Tibial nerve (tissue), 3 donors: ENCODE measurements at regions not wholly inside any gene's neighbourhood (a gene's known extent, or its start where the extent isn't known, plus 50 kb on each side); places are given as distances from the start of the nearest gene placed in this dataset.

Experiments
- POLR2A ChIP-seq, 2 donors: fragments of 450-650 bp; IDR thresholded peaks; one replicate each; pipeline ENCODE4 v1.6.1; 2017; ENCODE audit warnings: antibody characterized with exemption in 2 of 2, mild to moderate bottlenecking in 2 of 2, moderate library complexity in 2 of 2
- TF ChIP-seq, protein P1 (sequence below), 5 experiments: fragments of 200-600 bp in 3 of 5; fragments of 450-650 bp in 2 of 5; sonication (generic) in 3 of 5; IDR thresholded peaks; one replicate each; pipeline ENCODE4 v1.5.1; 2016 to 2019; ENCODE audit warnings: antibody characterized with exemption in 5 of 5, mild to moderate bottlenecking in 3 of 5, moderate library complexity in 2 of 5

DNA sequence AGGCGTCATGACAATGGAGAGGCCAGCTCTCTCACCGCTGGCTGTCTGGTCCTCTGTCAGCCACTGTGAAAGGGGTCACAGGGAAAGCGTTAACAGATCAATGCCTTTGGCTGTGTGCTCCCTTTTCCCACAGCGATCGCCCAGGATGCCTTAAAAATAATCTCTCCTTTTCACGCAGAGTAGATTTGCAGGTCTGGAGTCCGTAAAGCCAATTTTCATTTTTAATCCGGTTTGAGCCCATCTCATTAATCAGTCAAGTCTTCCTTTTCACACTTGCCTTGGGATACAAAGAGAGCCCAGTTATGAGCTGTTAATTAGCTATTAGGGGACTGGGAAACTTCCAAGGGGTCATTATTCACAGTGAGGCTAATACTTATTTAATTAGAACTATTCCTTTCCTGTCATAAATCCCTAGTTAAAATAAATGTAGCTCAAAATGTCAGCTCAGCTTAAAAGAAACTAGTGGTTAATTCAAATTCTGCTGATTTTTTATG lies 104.3 kb upstream of the RASGRP1 start:
- TF ChIP-seq POLR2A (IDR thresholded peaks at IDR 0.05): no peak
- TF ChIP-seq, protein P1, sequence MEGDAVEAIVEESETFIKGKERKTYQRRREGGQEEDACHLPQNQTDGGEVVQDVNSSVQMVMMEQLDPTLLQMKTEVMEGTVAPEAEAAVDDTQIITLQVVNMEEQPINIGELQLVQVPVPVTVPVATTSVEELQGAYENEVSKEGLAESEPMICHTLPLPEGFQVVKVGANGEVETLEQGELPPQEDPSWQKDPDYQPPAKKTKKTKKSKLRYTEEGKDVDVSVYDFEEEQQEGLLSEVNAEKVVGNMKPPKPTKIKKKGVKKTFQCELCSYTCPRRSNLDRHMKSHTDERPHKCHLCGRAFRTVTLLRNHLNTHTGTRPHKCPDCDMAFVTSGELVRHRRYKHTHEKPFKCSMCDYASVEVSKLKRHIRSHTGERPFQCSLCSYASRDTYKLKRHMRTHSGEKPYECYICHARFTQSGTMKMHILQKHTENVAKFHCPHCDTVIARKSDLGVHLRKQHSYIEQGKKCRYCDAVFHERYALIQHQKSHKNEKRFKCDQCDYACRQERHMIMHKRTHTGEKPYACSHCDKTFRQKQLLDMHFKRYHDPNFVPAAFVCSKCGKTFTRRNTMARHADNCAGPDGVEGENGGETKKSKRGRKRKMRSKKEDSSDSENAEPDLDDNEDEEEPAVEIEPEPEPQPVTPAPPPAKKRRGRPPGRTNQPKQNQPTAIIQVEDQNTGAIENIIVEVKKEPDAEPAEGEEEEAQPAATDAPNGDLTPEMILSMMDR (IDR thresholded peaks at IDR 0.05): no peak
